Upper lobe of left lung (tissue), 6 donors: ENCODE measurements at regions not wholly inside any gene's neighbourhood (a gene's known extent, or its start where the extent isn't known, plus 50 kb on each side); places are given as distances from the start of the nearest gene placed in this dataset.

ENCODE experiments used
- ATAC-seq, 2 donors: fragments of 200-7000 bp; cut with Tn5 transposase; one replicate each; pipeline ENCODE4 v1.9.1; 2022; ENCODE audit warnings: mild to moderate bottlenecking in 2 of 2, moderate library complexity in 2 of 2; ENCODE audit not compliant: low FRiP score in 2 of 2
- DNase-seq, 2 donors: peaks; one replicate each; pipeline ENCODE4 v3.0.0-alpha.2; 2019 to 2020
- H3K27ac ChIP-seq, 4 donors: fragments of 200-600 bp; sonication (generic); one replicate each; pipeline ENCODE4 v1.5.1; 2016 to 2019
- H3K27me3 ChIP-seq, 4 donors: fragments of 200-600 bp; sonication (generic); one replicate each; pipeline ENCODE4 v1.5.1; 2017 to 2019
- H3K36me3 ChIP-seq, 4 donors: fragments of 200-600 bp; sonication (generic); one replicate each; pipeline ENCODE4 v1.5.1; 2016 to 2019
- H3K4me1 ChIP-seq, 4 donors: fragments of 200-600 bp; sonication (generic); one replicate each; pipeline ENCODE4 v1.5.1; 2018 to 2019
- H3K4me3 ChIP-seq, 4 donors: fragments of 200-600 bp; sonication (generic); one replicate each; pipeline ENCODE4 v1.5.1; 2017 to 2019; ENCODE audit warnings: mild to moderate bottlenecking in 2 of 4, moderate library complexity in 1 of 4
- H3K9me3 ChIP-seq, 4 donors: fragments of 200-600 bp; sonication (generic); one replicate each; pipeline ENCODE4 v1.5.1; 2018 to 2019
- CTCF ChIP-seq, 6 experiments: fragments of 450-650 bp in 4 of 6; fragments of 200-600 bp in 2 of 6; sonication (generic) in 2 of 6; IDR thresholded peaks; one replicate each; pipeline ENCODE4 v1.5.1; 2016 to 2019; ENCODE audit warnings: antibody characterized with exemption in 6 of 6
- EP300 ChIP-seq, 4 donors: sonication (generic); formaldehyde crosslinking; IDR thresholded peaks; one replicate each; pipeline ENCODE4 v1.5.1; 2017; ENCODE audit warnings: antibody characterized with exemption in 4 of 4, control low read depth in 2 of 4
- POLR2A ChIP-seq, 4 donors: fragments of 450-650 bp; IDR thresholded peaks; one replicate each; pipeline ENCODE4 v1.5.1; 2016 to 2017; ENCODE audit warnings: antibody characterized with exemption in 4 of 4, mild to moderate bottlenecking in 2 of 4
- POLR2AphosphoS5 ChIP-seq, 2 donors: sonication (generic); formaldehyde crosslinking; IDR thresholded peaks; one replicate each; pipeline ENCODE4 v1.5.1; 2017; ENCODE audit warnings: antibody characterized with exemption in 2 of 2
- whole genome bisulfite sequencing, 2 donors: methylation state at CpG; one replicate each; pipeline ENCODE4 v1.1.5; 2017 to 2018; 5-methylcytosine and 5-hydroxymethylcytosine counted together
- donor health status: DM: no; HTN: no; CAD: no; lungs with moderate emphysema.
- donor health status: DM: no; HTN: yes; CAD: no; lungs with severe emphysema.

- ATAC-seq (no peak), DNase-seq (no peak)
- TF ChIP-seq POLR2AphosphoS5 (IDR thresholded peaks at IDR 0.05), result no peak
- TF ChIP-seq POLR2A (IDR thresholded peaks at IDR 0.05), result no peak
- no peak for TF ChIP-seq CTCF (IDR thresholded peaks at IDR 0.05)
- no peak for TF ChIP-seq EP300 (IDR thresholded peaks at IDR 0.05)
- Histone ChIP-seq H3K4me3 (no peak overlapping the region), H3K27ac (no peak overlapping the region), H3K36me3 (no peaks in the 10 kb centered on the region), H3K27me3 (no peaks in the 10 kb centered on the region), H3K4me1 (no peaks in the 10 kb centered on the region), H3K9me3 (peaks cover 0 to 12% (median 0%) of the 10 kb centered on the region in 4 donors)
- 61 to 80% methylated on average over 5 of the region's 5 CpGs for WGBS, 2 donors
Observed at GRCh38 chr14:98599082-98599481, 672.9 kb downstream of the BCL11B start.

GRCh38 chr14:98602983-98603382 lies 669.0 kb downstream of the BCL11B start:
- no peaks in the 10 kb centered on the region for H3K27me3 ChIP-seq
- no peaks in the 10 kb centered on the region for H3K4me1 ChIP-seq
- H3K27ac ChIP-seq, result no peak overlapping the region
- DNase-seq (peak in 1 of 2 donors; percentile 36), ATAC-seq (no peak)
- TF ChIP-seq EP300 (IDR thresholded peaks at IDR 0.05), result no peak
- no peak for TF ChIP-seq POLR2A (IDR thresholded peaks at IDR 0.05)
- TF ChIP-seq POLR2AphosphoS5 (IDR thresholded peaks at IDR 0.05), result no peak
- TF ChIP-seq CTCF (IDR thresholded peaks at IDR 0.05), result no peak
- no peaks in the 10 kb centered on the region for H3K9me3 ChIP-seq
- no peak overlapping the region for H3K4me3 ChIP-seq
- WGBS, 2 donors, result 52 to 62% methylated on average over 7 of the region's 7 CpGs
- no peaks in the 10 kb centered on the region for H3K36me3 ChIP-seq

GRCh38 chr14:98605043-98605442 lies 667.0 kb downstream of the BCL11B start:
- Histone ChIP-seq H3K27ac (no peak overlapping the region), H3K36me3 (no peaks in the 10 kb centered on the region), H3K4me3 (no peak overlapping the region), H3K4me1 (no peaks in the 10 kb centered on the region), H3K9me3 (no peaks in the 10 kb centered on the region), H3K27me3 (no peaks in the 10 kb centered on the region)
- TF ChIP-seq POLR2AphosphoS5 (IDR thresholded peaks at IDR 0.05) (no peak), POLR2A (IDR thresholded peaks at IDR 0.05) (no peak), CTCF (IDR thresholded peaks at IDR 0.05) (no peak), EP300 (IDR thresholded peaks at IDR 0.05) (no peak)
- DNase-seq (no peak), ATAC-seq (no peak)
- WGBS, 2 donors, result 75 to 79% methylated on average over 2 of the region's 2 CpGs

GRCh38 chr14:98606041-98606640 lies 665.9 kb downstream of the BCL11B start:
- 76 to 79% methylated on average over 6 to 8 of the region's 8 CpGs for whole genome bisulfite sequencing, 2 donors
- no peak overlapping the region for H3K27ac ChIP-seq
- TF ChIP-seq EP300 (IDR thresholded peaks at IDR 0.05) (no peak), POLR2AphosphoS5 (IDR thresholded peaks at IDR 0.05) (no peak), POLR2A (IDR thresholded peaks at IDR 0.05) (no peak), CTCF (IDR thresholded peaks at IDR 0.05) (no peak)
- no peak overlapping the region for H3K4me3 ChIP-seq
- H3K4me1 ChIP-seq, result no peaks in the 10 kb centered on the region
- no peaks in the 10 kb centered on the region for H3K9me3 ChIP-seq
- no peak for DNase-seq
- H3K27me3 ChIP-seq, result no peaks in the 10 kb centered on the region
- ATAC-seq, result no peak
- H3K36me3 ChIP-seq, result no peaks in the 10 kb centered on the region

GRCh38 chr14:98606816-98607215 lies 665.2 kb downstream of the BCL11B start:
- TF ChIP-seq CTCF (IDR thresholded peaks at IDR 0.05) (no peak), POLR2AphosphoS5 (IDR thresholded peaks at IDR 0.05) (no peak), POLR2A (IDR thresholded peaks at IDR 0.05) (no peak), EP300 (IDR thresholded peaks at IDR 0.05) (no peak)
- H3K36me3 ChIP-seq, result no peaks in the 10 kb centered on the region
- H3K27me3 ChIP-seq, result no peaks in the 10 kb centered on the region
- ATAC-seq (no peak), DNase-seq (peak in 1 of 2 donors; percentile 11)
- no peak overlapping the region for H3K27ac ChIP-seq
- H3K9me3 ChIP-seq, result no peaks in the 10 kb centered on the region
- 74 to 82% methylated on average over 4 of the region's 4 CpGs for WGBS, 2 donors
- H3K4me1 ChIP-seq, result no peaks in the 10 kb centered on the region
- H3K4me3 ChIP-seq, result no peak overlapping the region
